NCI-H1417 treated with DMSO at 0.1 percent for 48 hours (cell line): ENCODE measurements at regions not wholly inside any gene's neighbourhood (a gene's known extent, or its start where the extent isn't known, plus 50 kb on each side); places are given as distances from the start of the nearest gene placed in this dataset.

ENCODE experiments used
- DNase-seq: peaks from one replicate; lab custom pipeline; 2025; lab: John Stamatoyannopoulos, UW

GRCh38 chr5:136538534-136538933 lies 173.2 kb upstream of the TRPC7 start:
- no peak for DNase-seq

GRCh38 chr5:136529081-136529480 lies 163.7 kb upstream of the TRPC7 start:
- no peak for DNase-seq

- no peak for DNase-seq
Observed at GRCh38 chr5:136528481-136529030, 163.2 kb upstream of the TRPC7 start.

- DNase-seq = no peak
Observed at GRCh38 chr5:136527311-136527710, 162.0 kb upstream of the TRPC7 start.

GRCh38 chr5:136526791-136527190 lies 161.4 kb upstream of the TRPC7 start:
- DNase-seq = no peak

- DNase-seq = no peak
Observed at GRCh38 chr5:136526021-136526420, 160.7 kb upstream of the TRPC7 start.

GRCh38 chr5:136525597-136525996 lies 160.3 kb upstream of the TRPC7 start:
- DNase-seq = no peak

GRCh38 chr5:136522217-136522956 lies 157.0 kb upstream of the TRPC7 start:
- no peak for DNase-seq

- DNase-seq = no peak
Observed at GRCh38 chr5:136521696-136522095, 156.4 kb upstream of the TRPC7 start.

GRCh38 chr5:136518814-136519213 lies 153.5 kb upstream of the TRPC7 start:
- DNase-seq = no peak

GRCh38 chr5:136518174-136518573 lies 152.8 kb upstream of the TRPC7 start:
- no peak for DNase-seq

GRCh38 chr5:136517755-136518154 lies 152.4 kb upstream of the TRPC7 start:
- DNase-seq = no peak

- no peak for DNase-seq
Observed at GRCh38 chr5:136516637-136517036, 151.3 kb upstream of the TRPC7 start.

- no peak for DNase-seq
Observed at GRCh38 chr5:136513430-136513829, 148.1 kb upstream of the TRPC7 start.

- DNase-seq = no peak
Observed at GRCh38 chr5:136511046-136511445, 145.7 kb upstream of the TRPC7 start.

- DNase-seq = no peak
Observed at GRCh38 chr5:136510481-136510880, 145.1 kb upstream of the TRPC7 start.

- no peak for DNase-seq
Observed at GRCh38 chr5:136506131-136506530, 140.8 kb upstream of the TRPC7 start.

- no peak for DNase-seq
Observed at GRCh38 chr5:136501133-136501532, 135.8 kb upstream of the TRPC7 start.

GRCh38 chr5:136492587-136492986 lies 127.2 kb upstream of the TRPC7 start:
- no peak for DNase-seq

GRCh38 chr5:136491806-136492205 lies 126.5 kb upstream of the TRPC7 start:
- DNase-seq = no peak

- no peak for DNase-seq
Observed at GRCh38 chr5:136484808-136485325, 119.5 kb upstream of the TRPC7 start.

- DNase-seq = no peak
Observed at GRCh38 chr5:136482206-136482605, 116.9 kb upstream of the TRPC7 start.

- no peak for DNase-seq
Observed at GRCh38 chr5:136474466-136474865, 109.1 kb upstream of the TRPC7 start.

- DNase-seq = no peak
Observed at GRCh38 chr5:136467632-136468031, 102.3 kb upstream of the TRPC7 start.
